A549 (cell line): ENCODE measurements at regions not wholly inside any gene's neighbourhood (a gene's known extent, or its start where the extent isn't known, plus 50 kb on each side); places are given as distances from the start of the nearest gene placed in this dataset.

Experiments used
- ATAC-seq, 2 experiments: fragments of 200-7000 bp in 1 of 2; fragments of >200 bp in 1 of 2; cut with Nextera tagmentation in 1 of 2; cut with Tn5 transposase in 1 of 2; 3 replicates each; pipeline versions ENCODE4 v1.8.0 to v1.9.1; 2018 to 2020; ENCODE audit warnings: mild to moderate bottlenecking in 1 of 2, moderate library complexity in 1 of 2
- CTCF ChIA-PET: fragments of 300-600 bp; sonication (Branson Sonifier 250); formaldehyde crosslinking; extraction: SDS; loops from one replicate; lab custom pipeline; 2021; ENCODE audit warnings: antibody characterized with exemption, inconsistent platforms; lab: Yijun Ruan, JAX
- POLR2A ChIA-PET: fragments of 350-600 bp; formaldehyde crosslinking; extraction: SDS; loops from one replicate; lab custom pipeline; 2021; ENCODE audit warnings: antibody characterized with exemption, inconsistent platforms; lab: Yijun Ruan, JAX
- DNase-seq, 2 experiments: peaks; one replicate each; pipeline versions ENCODE4 v3.0.0 to v3.0.0-alpha.2; 2011 to 2016; ENCODE audit warnings: low read depth in 1 of 2, low spot score in 1 of 2
- FAIRE-seq: peaks from 2 replicates; lab custom pipeline; 2011; peaks lifted over from hg19 to GRCh38; lab: Jason Lieb, UNC
- H3K27ac ChIP-seq, 2 experiments: fragments of >200 bp; sonication (Bioruptor Twin); formaldehyde crosslinking; 3 replicates each; pipeline ENCODE4 v1.5.1; 2016 to 2017
- H3K4me1 ChIP-seq: fragments of >200 bp; sonication (Bioruptor Twin); formaldehyde crosslinking; 3 replicates; pipeline ENCODE4 v1.6.1; 2016
- H3K4me2 ChIP-seq: fragments of >200 bp; sonication (Bioruptor Twin); formaldehyde crosslinking; 3 replicates; pipeline ENCODE4 v1.6.1; 2016
- H3K4me3 ChIP-seq: fragments of >200 bp; sonication (Bioruptor Twin); formaldehyde crosslinking; 3 replicates; pipeline ENCODE4 v1.5.1; 2016
- H3K9me3 ChIP-seq: fragments of >200 bp; sonication (Bioruptor Twin); formaldehyde crosslinking; 3 replicates; pipeline ENCODE4 v1.6.1; 2016
- BHLHE40 ChIP-seq: IDR thresholded peaks from 2 replicates; pipeline ENCODE4 v1.6.1; 2012; ENCODE audit warnings: low read depth, low read length, inconsistent platforms
- CHD2 ChIP-seq: fragments of 150-350 bp; IDR thresholded peaks from 2 replicates; pipeline ENCODE4 v1.6.1; 2014; ENCODE audit warnings: low read length; ENCODE audit not compliant: partially characterized antibody
- E2F6 ChIP-seq: IDR thresholded peaks from 2 replicates; pipeline ENCODE4 v1.6.1; 2012; ENCODE audit warnings: low read depth, borderline replicate concordance
- EHF ChIP-seq: fragments of 250-450 bp; sonication (Bioruptor Pico); IDR thresholded peaks from 2 replicates; pipeline ENCODE4 v1.5.0; 2020; ENCODE audit warnings: mild to moderate bottlenecking
- EHMT2 ChIP-seq: fragments of 200-600 bp; sonication (generic); IDR thresholded peaks from 2 replicates; pipeline ENCODE4 v1.6.1; 2016; ENCODE audit warnings: antibody characterized with exemption, low read depth, mild to moderate bottlenecking, moderate library complexity
- ELK1 ChIP-seq: fragments of 150-350 bp; IDR thresholded peaks from 2 replicates; pipeline ENCODE4 v1.6.1; 2014; ENCODE audit warnings: low read depth, mild to moderate bottlenecking, low read length
- ESRRA ChIP-seq: fragments of 150-350 bp; IDR thresholded peaks from 2 replicates; pipeline ENCODE4 v1.6.1; 2014; ENCODE audit warnings: mild to moderate bottlenecking, low read length, borderline replicate concordance
- FOSB ChIP-seq: fragments of 250-450 bp; sonication (Bioruptor Pico); IDR thresholded peaks from 2 replicates; pipeline ENCODE4 v1.5.0; 2020; ENCODE audit warnings: mild to moderate bottlenecking, moderate library complexity
- FOSL2 ChIP-seq, 2 experiments: fragments of 450-650 bp in 1 of 2; fragments of >200 bp in 1 of 2; sonication (Bioruptor Twin) in 1 of 2; formaldehyde crosslinking; IDR thresholded peaks; 2 replicates each; pipeline versions ENCODE4 v1.5.0 to v1.6.1; 2016 to 2020; ENCODE audit warnings: mild to moderate bottlenecking in 1 of 2, moderate library complexity in 1 of 2
- FOXS1 ChIP-seq: fragments of 250-450 bp; sonication (Bioruptor Pico); IDR thresholded peaks from 2 replicates; pipeline ENCODE4 v1.5.0; 2020; ENCODE audit warnings: mild to moderate bottlenecking, moderate library complexity
- GATA3 ChIP-seq: IDR thresholded peaks from 2 replicates; pipeline ENCODE4 v1.6.1; 2012; ENCODE audit warnings: borderline replicate concordance
- HEYL ChIP-seq: fragments of 250-450 bp; sonication (Bioruptor Pico); IDR thresholded peaks from 2 replicates; pipeline ENCODE4 v1.8.0; 2021; ENCODE audit warnings: mild to moderate bottlenecking, moderate library complexity
- HOXB5 ChIP-seq: fragments of 250-450 bp; sonication (Bioruptor Pico); IDR thresholded peaks from 2 replicates; pipeline ENCODE4 v1.5.0; 2020; ENCODE audit warnings: mild to moderate bottlenecking, moderate library complexity
- JUN ChIP-seq, 2 experiments: fragments of >200 bp; sonication (Bioruptor Twin); formaldehyde crosslinking; IDR thresholded peaks; 2 replicates in 1 of 2; 3 replicates in 1 of 2; pipeline ENCODE4 v1.6.1; 2016 to 2017
- JUNB ChIP-seq: fragments of >200 bp; sonication (Bioruptor Twin); formaldehyde crosslinking; IDR thresholded peaks from 2 replicates; pipeline ENCODE4 v1.6.1; 2016
- KDM1A ChIP-seq: fragments of 200-600 bp; sonication (generic); IDR thresholded peaks from 2 replicates; pipeline ENCODE4 v1.6.1; 2016; ENCODE audit warnings: low read depth, mild to moderate bottlenecking
- MAX ChIP-seq: IDR thresholded peaks from 2 replicates; pipeline ENCODE4 v1.6.1; 2012
- NFE2L2 ChIP-seq: fragments of 150-350 bp; conservative IDR thresholded peaks from 2 replicates; pipeline ENCODE4 v1.6.1; 2014; ENCODE audit warnings: low read length
- NPAS2 ChIP-seq: fragments of 250-450 bp; sonication (Bioruptor Pico); IDR thresholded peaks from 2 replicates; pipeline ENCODE4 v1.8.0; 2022; ENCODE audit warnings: mild to moderate bottlenecking, moderate library complexity, borderline replicate concordance
- POLR2A ChIP-seq: IDR thresholded peaks from 2 replicates; pipeline ENCODE4 v1.6.1; 2012; ENCODE audit warnings: mild to moderate bottlenecking, low read length
- RCOR1 ChIP-seq: fragments of 150-350 bp; IDR thresholded peaks from 2 replicates; pipeline ENCODE4 v1.6.1; 2014; ENCODE audit warnings: antibody characterized with exemption, low read length, low read depth
- USF2 ChIP-seq: fragments of 450-650 bp; IDR thresholded peaks from 2 replicates; pipeline ENCODE4 v1.6.1; 2014; ENCODE audit warnings: antibody characterized with exemption
- ZC3H11A ChIP-seq: fragments of 450-650 bp; IDR thresholded peaks from 2 replicates; pipeline ENCODE4 v1.6.1; 2014; ENCODE audit warnings: antibody characterized with exemption, mild to moderate bottlenecking
- ZNF302 ChIP-seq: fragments of 250-450 bp; sonication (Bioruptor Pico); IDR thresholded peaks from 2 replicates; pipeline ENCODE4 v1.9.0; 2021; ENCODE audit warnings: inconsistent platforms, mild to moderate bottlenecking, moderate library complexity
- WGBS: methylation state at CpG from one replicate; pipeline ENCODE4 v1.1.6; 2017; ENCODE audit errors: missing lambda C conversion rate; 5-methylcytosine and 5-hydroxymethylcytosine counted together

GRCh38 chr2:10190737-10191532 lies 68.4 kb downstream of the RRM2 start (continued):
- TF ChIP-seq JUN (IDR thresholded peaks at IDR 0.05) = no peak
- TF ChIP-seq EHMT2 = no peak

- ChIA-PET CTCF (interaction anchor here (0.6 to 1.1 kb wide), 2 partner anchors 9 to 60 kb away, joined by 3 read pairs; no protein-coding TSS in a partner anchor), POLR2A (no interaction called here)
- no peak for TF ChIP-seq ZC3H11A
- TF ChIP-seq FOSL2 (IDR thresholded peaks at IDR 0.05) = no peak
- TF ChIP-seq FOSL2 (CRISPR knock-in tag; IDR thresholded peaks at IDR 0.05) = no peak
- no peak for TF ChIP-seq HOXB5 (CRISPR knock-in tag)
- no peak for TF ChIP-seq EHMT2
- no peak for TF ChIP-seq ZNF302 (CRISPR knock-in tag)
- no peak for TF ChIP-seq RCOR1
- TF ChIP-seq HEYL (CRISPR knock-in tag) = no peak
- TF ChIP-seq ELK1 = no peak
- no peak for TF ChIP-seq BHLHE40
- TF ChIP-seq USF2 = no peak
- TF ChIP-seq KDM1A = no peak
- no peak for TF ChIP-seq POLR2A
- no peak for TF ChIP-seq NPAS2 (CRISPR knock-in tag)
- TF ChIP-seq MAX = no peak
- TF ChIP-seq FOSB (CRISPR knock-in tag) = no peak
- TF ChIP-seq ESRRA = no peak
- no peak for TF ChIP-seq E2F6
- no peak for TF ChIP-seq CHD2
- FAIRE-seq (no peak), DNase-seq (no peak), ATAC-seq (no peak)
- no peak overlapping the region for H3K4me2 ChIP-seq
- H3K27ac ChIP-seq = no peak overlapping the region
- no peaks in the 10 kb centered on the region for H3K4me1 ChIP-seq
- no peak overlapping the region for H3K4me3 ChIP-seq
- no peaks in the 10 kb centered on the region for H3K9me3 ChIP-seq
- WGBS = 96% methylated on average over 14 of the region's 14 CpGs
These were observed 69.0 kb downstream of the RRM2 start for GRCh38 chr2:10191554-10191953.

- ChIA-PET POLR2A (no interaction called here), CTCF (interaction anchor here (0.8 to 1.7 kb wide), 4 partner anchors 11 to 242 kb away, joined by 3 to 5 read pairs (median 4); no protein-coding TSS in a partner anchor)
- ATAC-seq (no peak), DNase-seq (no peak), FAIRE-seq (no peak)
- H3K4me3 ChIP-seq = no peak overlapping the region
- no peak overlapping the region for H3K4me2 ChIP-seq
- H3K27ac ChIP-seq = no peak overlapping the region
- 84% methylated on average over 10 of the region's 10 CpGs for WGBS
- no peaks in the 10 kb centered on the region for H3K4me1 ChIP-seq
- H3K9me3 ChIP-seq = no peaks in the 10 kb centered on the region
- TF ChIP-seq NFE2L2 (no peak), POLR2A (no peak), JUNB (no peak), NPAS2 (CRISPR knock-in tag) (no peak), EHF (CRISPR knock-in tag) (no peak), FOSB (CRISPR knock-in tag) (no peak), FOXS1 (CRISPR knock-in tag) (no peak), ESRRA (no peak), GATA3 (no peak)
These were observed 70.0 kb downstream of the RRM2 start for GRCh38 chr2:10192392-10193015.
